Astrocyte of the cerebellum (primary cell): ENCODE measurements at regions not wholly inside any gene's neighbourhood (a gene's known extent, or its start where the extent isn't known, plus 50 kb on each side); places are given as distances from the start of the nearest gene placed in this dataset.

Experiments
- DNase-seq: peaks from one replicate; pipeline ENCODE4 v3.0.0-alpha.2; 2011; ENCODE audit warnings: low read depth
- H3K4me3 ChIP-seq: 2 replicates; pipeline ENCODE4 v1.5.1; 2011; ENCODE audit warnings: mild to moderate bottlenecking, low read depth, low read length, moderate library complexity
- CTCF ChIP-seq: IDR thresholded peaks from 2 replicates; pipeline ENCODE4 v1.5.1; 2012; ENCODE audit warnings: low read length, low read depth, moderate library complexity, mild to moderate bottlenecking; ENCODE audit errors: missing control alignments
- in situ Hi-C: cut with HindIII; loops from 2 replicates; pipeline ENCODE4 v1.10.0; 2017; ENCODE audit warnings: low sequenced_read_pairs

GRCh38 chr7:11985376-11985775, 153.4 kb upstream of the THSD7A start:
- no peak for DNase-seq
- no peak for TF ChIP-seq CTCF
- in situ Hi-C loops = no loop called here
- H3K4me3 ChIP-seq = no peak overlapping the region

GRCh38 chr7:11985971-11986370, 154.0 kb upstream of the THSD7A start:
- in situ Hi-C loops = no loop called here
- TF ChIP-seq CTCF = no peak
- no peak overlapping the region for H3K4me3 ChIP-seq
- DNase-seq = no peak

- in situ Hi-C loops = no loop called here
- no peak overlapping the region for H3K4me3 ChIP-seq
- no peak for TF ChIP-seq CTCF
- DNase-seq = no peak
Observed at GRCh38 chr7:11988186-11988585, 156.2 kb upstream of the THSD7A start.

GRCh38 chr7:12002428-12002827, 170.4 kb upstream of the THSD7A start:
- TF ChIP-seq CTCF = no peak
- DNase-seq = no peak
- in situ Hi-C loops = no loop called here
- H3K4me3 ChIP-seq = no peak overlapping the region

- no peak for DNase-seq
- H3K4me3 ChIP-seq = no peak overlapping the region
- no peak for TF ChIP-seq CTCF
- in situ Hi-C loops = no loop called here
Observed at GRCh38 chr7:12004581-12004980, 172.6 kb upstream of the THSD7A start.

- in situ Hi-C loops = no loop called here
- TF ChIP-seq CTCF = no peak
Observed at GRCh38 chr7:12007576-12007975, 175.6 kb upstream of the THSD7A start.

GRCh38 chr7:12013983-12014382, 182.0 kb upstream of the THSD7A start:
- DNase-seq = no peak
- no peak for TF ChIP-seq CTCF
- H3K4me3 ChIP-seq = no peak overlapping the region
- in situ Hi-C loops = no loop called here

More at GRCh38 chr7:12007576-12007975, 175.6 kb upstream of the THSD7A start:
- no peak for DNase-seq
- no peak overlapping the region for H3K4me3 ChIP-seq
